ENCODE measurements at regions not wholly inside any gene's neighbourhood (a gene's known extent, or its start where the extent isn't known, plus 50 kb on each side); places are given as distances from the start of the nearest gene placed in this dataset.

DNA sequence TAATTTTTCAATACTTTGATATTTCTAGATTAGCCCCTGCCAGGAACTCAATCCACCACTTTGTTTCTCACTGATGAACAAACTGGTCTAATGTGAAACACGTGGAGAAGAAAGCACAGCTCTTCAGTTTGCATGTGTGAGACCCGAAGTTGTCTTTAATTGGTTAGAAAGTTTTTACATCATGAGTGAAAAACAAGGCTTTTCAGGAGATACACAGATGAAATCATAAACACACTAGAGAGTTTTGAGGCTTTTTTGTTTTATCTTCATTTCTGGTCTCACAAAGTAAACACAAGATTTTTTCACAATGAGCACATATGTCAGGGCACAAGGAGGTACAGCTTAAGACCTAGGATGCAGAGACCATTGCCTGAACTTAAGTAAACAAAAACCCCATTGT, 84.5 kb upstream of the MOCS2 start:
- TF ChIP-seq, protein P1, sequence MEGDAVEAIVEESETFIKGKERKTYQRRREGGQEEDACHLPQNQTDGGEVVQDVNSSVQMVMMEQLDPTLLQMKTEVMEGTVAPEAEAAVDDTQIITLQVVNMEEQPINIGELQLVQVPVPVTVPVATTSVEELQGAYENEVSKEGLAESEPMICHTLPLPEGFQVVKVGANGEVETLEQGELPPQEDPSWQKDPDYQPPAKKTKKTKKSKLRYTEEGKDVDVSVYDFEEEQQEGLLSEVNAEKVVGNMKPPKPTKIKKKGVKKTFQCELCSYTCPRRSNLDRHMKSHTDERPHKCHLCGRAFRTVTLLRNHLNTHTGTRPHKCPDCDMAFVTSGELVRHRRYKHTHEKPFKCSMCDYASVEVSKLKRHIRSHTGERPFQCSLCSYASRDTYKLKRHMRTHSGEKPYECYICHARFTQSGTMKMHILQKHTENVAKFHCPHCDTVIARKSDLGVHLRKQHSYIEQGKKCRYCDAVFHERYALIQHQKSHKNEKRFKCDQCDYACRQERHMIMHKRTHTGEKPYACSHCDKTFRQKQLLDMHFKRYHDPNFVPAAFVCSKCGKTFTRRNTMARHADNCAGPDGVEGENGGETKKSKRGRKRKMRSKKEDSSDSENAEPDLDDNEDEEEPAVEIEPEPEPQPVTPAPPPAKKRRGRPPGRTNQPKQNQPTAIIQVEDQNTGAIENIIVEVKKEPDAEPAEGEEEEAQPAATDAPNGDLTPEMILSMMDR (IDR thresholded peaks at IDR 0.05), result no peak
- no peak for TF ChIP-seq EZH2 (IDR thresholded peaks at IDR 0.05; ENCODE audit: borderline replicate concordance, insufficient read depth, low read depth, low read length, poor library complexity, severe bottlenecking)

All from B cell (primary cell).